ENCODE measurements at regions not wholly inside any gene's neighbourhood (a gene's known extent, or its start where the extent isn't known, plus 50 kb on each side); places are given as distances from the start of the nearest gene placed in this dataset.

GRCh38 chr4:178784491-178784890, 1342.3 kb upstream of the AGA start:
- no peak for TF ChIP-seq REST (IDR thresholded peaks at IDR 0.05; ENCODE audit: insufficient replicate concordance, low read depth)
- TF ChIP-seq CTCF (IDR thresholded peaks at IDR 0.05; ENCODE audit: insufficient read depth, low read length): no peak
- no peak for TF ChIP-seq POLR2AphosphoS5 (IDR thresholded peaks at IDR 0.05; ENCODE audit: low read depth)
- TF ChIP-seq GABPA (IDR thresholded peaks at IDR 0.05; ENCODE audit: low read depth): no peak

Measured in HL-60 (cell line).